ENCODE measurements at regions not wholly inside any gene's neighbourhood (a gene's known extent, or its start where the extent isn't known, plus 50 kb on each side); places are given as distances from the start of the nearest gene placed in this dataset.

DNA sequence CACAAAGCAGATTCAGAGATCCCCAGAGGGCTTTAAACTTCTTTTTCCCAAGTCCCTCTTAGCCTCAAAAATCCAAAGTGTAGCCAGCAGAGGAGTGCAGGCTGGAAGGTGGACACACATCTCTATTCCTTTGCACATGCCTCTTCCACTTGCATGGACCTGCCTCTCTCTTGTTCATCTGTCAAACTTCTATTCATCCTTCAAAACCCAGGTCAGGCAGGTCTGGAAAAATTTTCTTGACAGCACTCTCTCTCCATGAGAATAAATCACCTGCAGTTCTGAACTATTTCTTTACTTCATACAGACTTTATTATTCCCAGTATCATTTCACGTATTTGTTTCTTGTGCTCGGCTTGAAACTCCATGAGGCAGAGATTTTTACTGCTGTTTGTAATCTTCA is 127.5 kb downstream of the SS18 start:
- DNase-seq (no peak), ATAC-seq (no peak)
- H3K4me1 Mint-ChIP-seq (ENCODE audit: low read depth), result no peaks in the 10 kb centered on the region
- no peak overlapping the region for H3K4me3 Mint-ChIP-seq
- H3K36me3 Mint-ChIP-seq (ENCODE audit: low read depth), result no peaks in the 10 kb centered on the region
- POLR2A ChIA-PET, result no interaction called here
- no peaks in the 10 kb centered on the region for H3K9me3 Mint-ChIP-seq
- intact Hi-C loops (cut with micrococcal nuclease), result no loop called here
- peaks cover 11% of the 10 kb centered on the region for H3K27me3 Mint-ChIP-seq
- no peak overlapping the region for H3K27ac Mint-ChIP-seq
- CTCF ChIA-PET, result no interaction called here
- TF ChIP-seq, protein P1, sequence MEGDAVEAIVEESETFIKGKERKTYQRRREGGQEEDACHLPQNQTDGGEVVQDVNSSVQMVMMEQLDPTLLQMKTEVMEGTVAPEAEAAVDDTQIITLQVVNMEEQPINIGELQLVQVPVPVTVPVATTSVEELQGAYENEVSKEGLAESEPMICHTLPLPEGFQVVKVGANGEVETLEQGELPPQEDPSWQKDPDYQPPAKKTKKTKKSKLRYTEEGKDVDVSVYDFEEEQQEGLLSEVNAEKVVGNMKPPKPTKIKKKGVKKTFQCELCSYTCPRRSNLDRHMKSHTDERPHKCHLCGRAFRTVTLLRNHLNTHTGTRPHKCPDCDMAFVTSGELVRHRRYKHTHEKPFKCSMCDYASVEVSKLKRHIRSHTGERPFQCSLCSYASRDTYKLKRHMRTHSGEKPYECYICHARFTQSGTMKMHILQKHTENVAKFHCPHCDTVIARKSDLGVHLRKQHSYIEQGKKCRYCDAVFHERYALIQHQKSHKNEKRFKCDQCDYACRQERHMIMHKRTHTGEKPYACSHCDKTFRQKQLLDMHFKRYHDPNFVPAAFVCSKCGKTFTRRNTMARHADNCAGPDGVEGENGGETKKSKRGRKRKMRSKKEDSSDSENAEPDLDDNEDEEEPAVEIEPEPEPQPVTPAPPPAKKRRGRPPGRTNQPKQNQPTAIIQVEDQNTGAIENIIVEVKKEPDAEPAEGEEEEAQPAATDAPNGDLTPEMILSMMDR (IDR thresholded peaks at IDR 0.05), result no peak

DNA sequence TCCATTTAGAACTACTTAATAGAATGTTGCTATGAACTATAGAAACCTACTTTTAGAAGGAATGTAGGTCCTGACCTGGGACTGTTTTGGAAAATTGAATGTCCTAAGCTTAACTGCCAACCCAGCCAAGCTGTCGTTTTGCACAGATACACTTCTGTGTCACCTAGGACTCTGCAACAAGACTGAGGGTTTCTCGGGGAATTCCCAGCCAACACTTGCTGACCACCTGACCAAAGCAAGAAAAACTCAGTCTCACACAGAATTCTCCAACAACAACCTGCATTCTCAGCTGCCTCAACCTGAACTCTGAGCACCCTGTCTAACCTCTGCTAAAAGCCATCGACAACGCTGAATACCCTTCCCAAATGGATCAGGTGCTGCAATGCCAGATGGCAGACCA is 128.2 kb downstream of the SS18 start:
- ChIA-PET CTCF (no interaction called here), POLR2A (no interaction called here)
- no peak overlapping the region for H3K27ac Mint-ChIP-seq
- no peaks in the 10 kb centered on the region for H3K4me1 Mint-ChIP-seq (ENCODE audit: low read depth)
- no peak for DNase-seq
- intact Hi-C loops (cut with micrococcal nuclease), result no loop called here
- ATAC-seq, result no peak
- peaks cover 10% of the 10 kb centered on the region for H3K27me3 Mint-ChIP-seq
- no peak overlapping the region for H3K4me3 Mint-ChIP-seq
- TF ChIP-seq, protein P1 (IDR thresholded peaks at IDR 0.05), result no peak
- H3K36me3 Mint-ChIP-seq (ENCODE audit: low read depth), result no peaks in the 10 kb centered on the region
- H3K9me3 Mint-ChIP-seq, result no peaks in the 10 kb centered on the region

DNA sequence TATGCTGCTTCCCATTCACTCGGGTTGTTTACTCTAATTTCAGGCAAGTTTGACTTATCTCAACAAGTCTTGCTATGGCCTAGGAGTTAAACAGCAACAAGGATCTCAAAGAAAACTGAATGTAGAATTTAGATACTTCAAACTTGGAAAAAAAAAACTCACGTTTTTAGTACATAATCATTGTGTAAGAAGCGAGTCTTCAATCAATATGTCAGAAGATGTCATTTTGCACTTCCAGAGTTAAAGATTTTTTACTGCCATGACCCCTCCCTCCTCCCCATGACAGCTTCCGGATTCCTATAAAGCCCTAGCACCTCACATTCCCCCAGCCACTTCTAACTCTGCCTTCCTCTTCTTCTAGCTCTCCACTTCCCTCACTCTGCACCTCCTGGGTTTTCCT is 133.4 kb downstream of the SS18 start:
- H3K4me3 Mint-ChIP-seq, result no peak overlapping the region
- ChIA-PET POLR2A (no interaction called here), CTCF (no interaction called here)
- H3K36me3 Mint-ChIP-seq (ENCODE audit: low read depth), result no peaks in the 10 kb centered on the region
- H3K27ac Mint-ChIP-seq, result no peak overlapping the region
- intact Hi-C loops (cut with micrococcal nuclease), result no loop called here
- no peaks in the 10 kb centered on the region for H3K27me3 Mint-ChIP-seq
- TF ChIP-seq, protein P1 (IDR thresholded peaks at IDR 0.05), result no peak
- DNase-seq, result no peak
- H3K9me3 Mint-ChIP-seq, result no peaks in the 10 kb centered on the region
- H3K4me1 Mint-ChIP-seq (ENCODE audit: low read depth), result peaks cover 10% of the 10 kb centered on the region
- ATAC-seq, result no peak

DNA sequence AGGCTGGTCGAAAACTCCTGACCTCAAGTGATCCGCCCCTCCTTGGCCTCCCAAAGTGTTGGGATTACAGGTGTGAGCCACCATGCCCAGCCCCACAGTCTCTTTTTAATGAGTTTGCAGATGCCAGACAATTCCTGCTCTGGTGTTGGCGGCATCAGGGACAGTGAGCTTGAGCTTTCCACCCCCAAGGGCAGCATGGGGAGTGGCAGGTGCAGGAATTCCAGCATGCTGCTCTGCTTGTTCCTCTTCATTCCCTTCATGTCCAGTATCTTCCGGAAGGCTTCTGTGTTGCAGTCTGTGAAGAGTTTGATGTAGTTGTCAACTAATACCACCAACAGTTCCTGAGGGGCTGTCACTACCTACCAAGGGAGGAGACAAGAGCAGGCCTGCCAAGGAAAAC is 137.3 kb downstream of the SS18 start:
- peaks cover 10% of the 10 kb centered on the region for H3K4me1 Mint-ChIP-seq (ENCODE audit: low read depth)
- H3K27me3 Mint-ChIP-seq, result no peaks in the 10 kb centered on the region
- TF ChIP-seq, protein P1 (IDR thresholded peaks at IDR 0.05), result no peak
- intact Hi-C loops (cut with micrococcal nuclease), result no loop called here
- H3K27ac Mint-ChIP-seq, result no peak overlapping the region
- ChIA-PET CTCF (no interaction called here), POLR2A (no interaction called here)
- no peak overlapping the region for H3K4me3 Mint-ChIP-seq
- H3K9me3 Mint-ChIP-seq, result no peaks in the 10 kb centered on the region
- no peak for ATAC-seq
- no peak for DNase-seq
- H3K36me3 Mint-ChIP-seq (ENCODE audit: low read depth), result no peaks in the 10 kb centered on the region

DNA sequence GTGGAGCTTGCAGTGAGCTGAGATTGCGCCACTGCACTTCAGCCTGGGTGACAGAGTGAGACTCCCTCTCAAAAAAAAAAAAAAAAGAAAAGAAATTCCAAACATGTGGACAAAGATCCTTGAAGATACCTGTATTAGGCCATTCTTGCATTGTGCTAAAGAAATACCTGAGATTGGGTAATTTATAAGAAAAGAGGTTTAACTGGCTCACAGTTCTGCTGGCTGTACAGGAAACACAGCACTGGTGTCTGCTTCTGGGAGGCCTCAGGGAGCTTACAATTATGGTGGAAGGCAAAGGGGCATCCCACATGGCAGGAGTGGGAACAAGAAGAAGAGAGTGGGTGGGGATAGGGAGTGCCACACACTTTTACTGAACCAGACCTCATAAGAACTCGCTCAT is 140.1 kb downstream of the SS18 start:
- no peak overlapping the region for H3K27ac Mint-ChIP-seq
- H3K4me1 Mint-ChIP-seq (ENCODE audit: low read depth), result peaks cover 10% of the 10 kb centered on the region
- H3K4me3 Mint-ChIP-seq, result no peak overlapping the region
- ChIA-PET CTCF (no interaction called here), POLR2A (no interaction called here)
- no peaks in the 10 kb centered on the region for H3K27me3 Mint-ChIP-seq
- DNase-seq (no peak), ATAC-seq (no peak)
- no peaks in the 10 kb centered on the region for H3K36me3 Mint-ChIP-seq (ENCODE audit: low read depth)
- intact Hi-C loops (cut with micrococcal nuclease), result no loop called here
- TF ChIP-seq, protein P1 (IDR thresholded peaks at IDR 0.05), result no peak
- H3K9me3 Mint-ChIP-seq, result no peaks in the 10 kb centered on the region
